Amniotic epithelial cell (primary cell): ENCODE measurements at regions not wholly inside any gene's neighbourhood (a gene's known extent, or its start where the extent isn't known, plus 50 kb on each side); places are given as distances from the start of the nearest gene placed in this dataset.
"Not testable (repeated sequence)": the region's sequence is repeated elsewhere in the genome, so short reads cannot be mapped to it uniquely, and the experiment has no call there.

Source experiments
- DNase-seq: peaks from one replicate; pipeline ENCODE4 v3.0.0-alpha.2; 2010; ENCODE audit warnings: low read depth

DNA sequence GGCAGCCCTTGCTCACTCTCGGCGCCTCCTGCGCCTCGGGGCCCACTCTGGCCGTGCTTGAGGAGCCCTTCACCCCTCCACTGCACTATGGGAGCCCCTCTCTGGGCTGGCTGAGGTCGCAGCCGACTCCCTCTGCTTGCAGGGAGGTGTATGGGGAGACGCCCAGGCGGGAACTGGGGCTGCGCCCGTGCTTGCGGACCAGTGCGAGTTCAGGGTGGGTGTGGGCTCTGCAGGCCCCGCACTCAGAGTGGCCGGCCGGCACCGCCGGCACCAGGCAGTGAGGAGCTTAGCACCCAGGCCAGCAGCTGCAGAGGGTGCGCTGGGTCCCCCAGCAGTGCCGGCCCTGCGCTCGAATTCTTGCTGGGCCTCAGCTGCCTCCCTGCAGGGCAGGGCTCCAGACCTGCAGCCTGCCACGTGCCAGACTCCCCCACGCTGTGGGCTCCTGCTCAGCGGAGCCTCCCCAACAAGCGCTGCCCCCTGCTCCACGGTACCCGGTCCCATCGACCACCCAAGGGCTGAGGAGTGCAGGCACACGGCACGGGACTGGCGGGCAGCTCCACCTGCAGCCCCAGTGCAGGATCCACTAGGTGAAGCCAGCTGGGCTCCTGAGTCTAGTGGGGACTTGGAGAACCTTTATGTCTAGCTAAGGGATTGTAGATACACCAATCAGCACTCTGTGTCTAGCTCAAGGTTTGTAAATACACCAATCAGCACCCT is 54.0 kb upstream of the WWC2 start:
- not testable (repeated sequence) for DNase-seq

DNA sequence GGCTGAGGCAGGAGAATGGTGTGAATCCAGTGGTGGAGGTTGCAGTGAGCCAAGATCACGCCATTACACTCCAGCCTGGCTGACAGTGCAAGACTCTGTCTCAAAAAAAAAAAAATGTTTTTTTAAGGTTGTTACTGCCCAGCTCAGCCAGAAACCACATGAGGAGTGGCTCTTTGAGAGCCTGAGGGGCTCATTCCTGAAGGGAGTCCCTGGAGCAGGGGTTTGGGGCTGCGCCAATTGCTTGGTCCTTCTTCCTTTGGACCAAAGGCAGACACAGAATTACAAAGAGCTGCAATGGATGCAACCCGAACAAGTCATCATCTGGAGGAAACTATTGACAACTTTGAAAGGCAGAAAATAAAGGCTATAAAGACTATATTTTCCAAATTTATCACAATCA is 60.6 kb upstream of the WWC2 start:
- no peak for DNase-seq

DNA sequence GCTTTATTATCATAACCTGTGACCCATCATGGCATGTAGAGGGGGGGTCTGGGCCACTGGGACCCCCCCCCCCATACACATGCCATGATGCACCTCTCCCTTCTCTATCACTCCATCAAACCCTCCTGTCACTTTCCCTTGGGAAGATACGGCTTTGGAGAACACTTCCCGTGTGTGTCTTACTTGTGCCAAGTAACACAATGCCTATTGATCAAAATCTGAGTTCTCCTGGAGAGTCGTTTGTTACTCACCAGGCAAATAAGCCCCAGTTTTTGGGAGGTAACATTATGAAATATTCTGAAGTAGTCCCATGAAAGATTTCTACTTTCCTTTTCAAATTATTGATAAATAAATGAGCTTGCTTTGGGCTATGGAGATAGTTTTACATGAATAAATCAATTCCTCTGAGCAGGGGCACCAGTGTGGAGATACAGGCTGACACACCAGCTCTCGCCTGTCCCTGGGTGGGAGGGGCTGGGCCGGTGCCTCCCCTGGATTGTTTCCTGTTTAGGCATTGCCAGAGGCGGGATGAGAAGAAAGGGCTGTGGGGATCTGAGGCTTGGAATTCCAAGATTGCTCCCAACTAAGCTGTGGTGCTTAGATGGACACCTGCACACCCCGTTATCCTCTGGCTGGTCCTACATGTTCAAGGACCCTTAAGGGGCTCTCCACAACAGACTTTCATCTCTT is 63.2 kb upstream of the WWC2 start:
- DNase-seq: no peak

DNA sequence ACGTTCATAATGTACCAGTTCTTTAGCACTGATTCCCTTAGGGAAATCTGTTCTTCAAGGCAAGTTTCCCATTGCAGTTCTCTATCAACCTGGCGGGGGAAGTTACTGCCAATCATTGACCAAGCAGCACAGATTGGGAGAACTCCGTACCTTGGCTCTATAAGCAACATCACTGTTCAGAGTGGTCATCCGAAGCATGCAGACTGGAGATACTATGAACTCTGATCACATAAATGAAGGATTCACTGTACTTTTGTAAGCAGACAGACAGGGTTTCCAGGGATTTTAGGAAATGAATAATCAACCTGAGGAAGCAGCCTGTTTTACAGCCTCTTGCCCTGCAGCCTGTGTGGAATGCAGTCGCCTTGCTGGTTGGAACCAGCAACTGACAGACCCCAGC is 63.8 kb upstream of the WWC2 start:
- DNase-seq: no peak

DNA sequence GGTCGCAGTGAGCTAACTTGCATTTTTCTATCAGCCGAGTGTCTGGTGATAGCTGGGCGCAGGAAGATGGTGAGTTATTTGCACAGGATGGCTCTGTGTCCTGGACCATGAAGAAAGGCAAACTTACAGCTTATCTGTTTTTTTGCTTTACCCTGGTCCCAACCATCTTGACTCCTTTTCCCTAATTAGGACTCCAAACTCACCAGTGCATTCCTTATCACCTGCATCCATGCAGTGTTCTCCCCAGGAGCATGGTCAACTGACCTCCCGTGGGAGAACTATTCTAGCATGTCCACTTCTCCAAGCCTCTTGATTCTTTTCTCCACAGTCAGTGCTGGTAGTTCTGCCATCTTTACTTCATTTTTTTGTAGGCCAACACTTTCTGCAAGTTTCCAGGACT is 68.2 kb upstream of the WWC2 start:
- no peak for DNase-seq

DNA sequence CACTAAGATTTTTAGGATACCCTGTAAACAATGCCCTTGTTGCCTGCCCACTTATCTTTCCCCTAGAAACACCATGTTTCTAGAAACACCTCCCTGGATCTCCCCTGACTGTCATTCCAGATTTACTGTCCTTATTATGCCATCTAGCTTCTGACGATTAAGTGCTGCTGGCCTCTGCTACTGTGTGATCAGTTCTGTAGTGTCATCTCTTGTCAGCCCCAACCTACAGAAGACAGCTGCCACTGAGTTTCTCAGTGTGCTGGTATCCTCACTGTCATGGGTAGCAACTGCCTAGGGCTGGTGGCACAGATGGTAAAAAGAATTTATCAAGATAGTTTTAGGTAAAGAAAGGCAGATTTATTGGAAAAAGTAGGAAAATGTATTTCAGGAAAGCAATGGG is 68.7 kb upstream of the WWC2 start:
- no peak for DNase-seq

DNA sequence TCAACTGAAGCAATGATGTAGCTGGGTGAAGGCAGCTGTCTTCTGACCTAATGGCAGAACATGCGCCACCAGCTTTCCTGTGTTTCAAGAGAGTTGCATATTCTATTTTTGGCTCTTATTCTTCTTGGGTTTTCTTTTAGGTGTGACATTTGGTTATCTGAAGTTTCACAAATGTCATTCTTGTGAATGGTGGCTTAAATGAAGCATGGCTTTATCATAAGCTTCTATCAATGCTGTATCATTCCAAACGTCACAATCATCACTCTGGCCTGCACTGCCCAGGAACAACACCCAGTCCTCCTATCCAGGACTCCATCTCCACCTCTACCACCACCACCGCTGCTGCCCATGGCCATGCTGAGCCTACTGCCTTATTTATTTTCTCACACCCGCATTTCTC is 69.7 kb upstream of the WWC2 start:
- no peak for DNase-seq

DNA sequence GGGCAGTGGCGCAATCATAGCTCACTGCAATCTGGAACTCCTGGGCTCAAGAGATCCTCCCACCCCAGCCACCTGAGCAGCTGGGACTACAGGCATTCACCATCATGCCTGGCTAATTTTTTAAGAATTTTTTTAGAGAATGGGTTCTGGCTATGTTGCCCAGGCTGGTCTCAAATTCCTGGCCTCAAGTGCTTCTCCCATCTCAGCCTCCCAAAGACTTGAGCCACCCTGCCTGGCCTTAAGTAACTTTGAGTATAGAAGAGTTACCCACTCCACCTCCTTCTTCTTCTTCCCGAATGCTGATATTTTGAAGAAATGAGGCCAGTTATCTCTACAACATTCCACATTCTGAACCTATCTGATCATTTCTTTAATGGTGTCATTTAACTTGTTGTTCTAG is 72.4 kb upstream of the WWC2 start:
- DNase-seq: no peak

DNA sequence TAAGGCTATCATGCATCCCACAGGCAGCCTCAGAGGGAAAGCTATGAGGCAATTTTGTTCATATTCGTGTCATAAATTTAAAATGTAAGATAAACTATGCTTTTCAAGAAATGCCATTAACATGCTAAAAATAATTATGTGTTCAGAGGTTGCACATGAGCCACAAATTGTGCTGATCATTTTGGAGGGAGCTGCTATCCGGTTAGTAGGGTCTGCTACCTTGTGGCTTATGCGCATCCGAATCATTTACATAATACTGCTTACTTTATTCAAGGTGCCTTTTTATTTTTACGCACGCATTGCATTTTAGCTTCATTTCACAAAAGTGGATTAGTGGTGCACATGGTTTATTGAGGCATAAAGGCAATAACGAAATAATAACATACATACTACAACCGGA is 76.4 kb upstream of the WWC2 start:
- DNase-seq: no peak

DNA sequence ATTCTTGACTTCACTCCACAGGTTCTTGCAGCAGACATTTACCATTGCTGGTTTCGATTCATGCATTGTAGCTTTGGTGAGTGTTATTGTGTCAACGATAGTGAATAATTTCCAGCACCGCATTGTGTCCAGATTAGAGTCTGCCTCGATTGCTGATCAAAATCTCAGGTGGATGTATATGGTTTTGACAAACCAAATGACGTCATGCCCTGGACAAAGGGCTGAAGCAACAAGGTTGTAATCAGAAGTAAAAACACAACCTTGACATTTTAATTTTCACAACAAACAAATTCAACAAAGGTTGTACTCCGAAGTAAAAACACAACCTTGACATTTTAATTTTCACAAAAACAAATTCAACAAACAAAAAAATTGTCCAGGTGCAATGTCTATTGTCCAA is 81.1 kb upstream of the WWC2 start:
- DNase-seq: no peak

DNA sequence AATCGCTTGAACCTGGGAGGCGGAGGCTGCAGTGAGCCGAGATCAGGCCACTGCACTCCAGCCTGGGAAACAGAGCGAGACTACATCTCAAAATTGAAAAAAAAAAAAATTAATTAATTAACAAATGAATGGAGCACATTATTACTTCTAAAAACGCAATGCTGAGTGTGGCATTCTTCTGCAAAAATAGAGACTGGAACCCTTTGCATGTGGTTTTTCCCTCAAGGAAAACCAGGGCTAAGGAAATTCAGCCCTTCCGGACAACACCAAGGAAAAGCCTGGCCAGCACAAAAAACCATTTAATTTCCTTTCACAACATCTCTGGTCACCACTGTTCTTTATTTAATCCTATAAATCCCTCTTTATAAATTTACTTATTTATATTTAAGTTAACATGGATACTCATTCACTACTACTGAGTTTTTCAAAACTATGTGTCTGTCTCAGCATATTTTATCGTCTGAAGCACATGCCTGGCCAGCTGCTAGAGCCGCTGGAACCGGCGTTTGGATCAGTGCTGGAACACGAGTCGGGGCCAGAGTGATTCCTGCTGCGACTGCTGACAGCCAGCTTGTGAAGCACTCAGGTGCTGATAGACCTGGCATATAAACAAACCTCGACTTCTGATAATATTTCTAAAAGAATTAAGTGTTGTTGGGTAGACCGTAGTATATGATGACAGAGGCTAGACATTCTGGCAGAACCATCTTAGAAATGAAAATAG is 84.5 kb upstream of the WWC2 start:
- no peak for DNase-seq

DNA sequence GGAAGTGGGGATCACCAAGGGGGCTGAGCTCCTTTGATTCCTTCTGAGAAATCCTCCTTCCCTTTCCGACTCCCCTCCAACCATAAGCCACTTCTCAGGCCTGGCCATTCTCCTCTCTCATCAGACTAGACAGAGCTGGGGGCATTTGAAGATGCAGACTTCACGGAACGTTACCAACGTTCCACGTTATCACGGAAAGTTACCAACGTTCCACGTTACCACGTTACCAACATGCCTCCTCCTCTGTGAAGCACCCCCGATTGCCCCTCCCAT is 85.4 kb upstream of the WWC2 start:
- DNase-seq: no peak

DNA sequence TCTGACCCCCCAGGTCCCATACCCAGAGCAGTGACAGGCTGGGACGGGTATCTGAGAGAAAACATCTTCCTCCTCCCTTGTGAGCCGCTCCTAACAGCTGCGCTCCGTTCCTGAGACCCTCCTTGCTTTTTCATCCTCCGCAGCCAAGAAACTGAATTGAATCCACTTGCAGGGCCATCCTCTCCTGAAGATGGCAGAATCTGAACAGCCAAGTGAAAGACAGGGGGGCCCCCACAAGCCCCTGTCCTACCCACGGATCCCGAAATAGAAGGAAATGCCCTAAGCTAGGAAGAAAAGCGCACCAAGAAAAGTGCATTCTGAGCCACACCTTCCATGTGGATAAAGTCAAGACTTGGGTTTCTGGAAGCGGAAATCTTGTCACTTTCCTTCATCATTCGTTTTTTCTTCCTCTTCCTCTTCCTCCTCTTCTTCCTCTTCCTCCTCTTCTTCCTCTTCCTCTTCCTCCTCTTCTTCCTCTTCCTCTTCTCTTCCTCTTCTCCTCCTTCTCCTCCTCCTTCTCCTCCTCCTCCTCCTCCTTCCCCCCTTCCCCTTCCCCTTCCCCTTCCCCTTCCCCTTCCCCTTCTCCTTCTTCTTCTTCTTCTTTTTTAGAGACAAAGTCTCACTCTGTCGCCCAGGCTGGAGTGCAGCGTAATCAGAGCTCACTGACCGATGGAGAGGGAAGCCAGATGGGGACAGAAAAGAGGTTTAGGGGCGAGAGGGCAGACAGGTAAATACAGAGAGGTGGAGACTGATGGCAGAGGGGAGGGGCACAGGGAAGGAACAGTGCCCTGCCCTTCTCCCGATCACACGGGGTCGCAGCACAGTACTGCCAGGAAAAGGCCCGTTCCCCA is 86.0 kb upstream of the WWC2 start:
- DNase-seq: no peak

DNA sequence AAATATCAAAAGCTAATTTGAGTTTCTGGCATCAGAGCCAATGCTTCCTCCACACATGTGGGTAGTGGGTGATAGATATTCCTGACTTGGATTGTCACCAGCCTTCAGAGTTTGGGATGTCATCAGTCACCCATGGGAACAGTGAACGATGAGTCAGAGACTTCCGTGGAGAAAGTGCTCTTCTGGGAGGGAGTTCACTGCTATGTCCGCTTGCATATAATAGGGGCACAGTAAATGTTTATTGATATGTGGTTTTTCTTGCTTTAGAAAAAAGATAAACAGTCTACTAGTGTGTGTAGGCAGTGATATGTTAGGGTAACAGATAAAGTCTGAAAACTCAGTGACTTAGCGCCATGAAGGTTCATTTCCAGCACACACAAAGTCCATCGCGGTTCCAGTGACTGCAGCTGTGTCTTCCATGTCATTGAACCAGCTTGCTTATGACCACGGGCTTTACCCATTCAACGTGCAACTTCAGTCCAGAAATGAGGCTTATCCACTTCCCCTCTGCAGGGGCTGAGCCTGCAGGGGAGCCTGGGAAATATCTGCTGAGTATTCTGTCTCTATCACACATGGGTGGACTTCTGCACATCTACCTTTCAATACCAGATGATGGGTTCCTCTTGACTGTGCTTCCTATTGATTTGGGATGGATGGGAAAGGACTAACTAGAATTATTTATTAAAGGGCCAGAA is 87.7 kb upstream of the WWC2 start:
- no peak for DNase-seq

DNA sequence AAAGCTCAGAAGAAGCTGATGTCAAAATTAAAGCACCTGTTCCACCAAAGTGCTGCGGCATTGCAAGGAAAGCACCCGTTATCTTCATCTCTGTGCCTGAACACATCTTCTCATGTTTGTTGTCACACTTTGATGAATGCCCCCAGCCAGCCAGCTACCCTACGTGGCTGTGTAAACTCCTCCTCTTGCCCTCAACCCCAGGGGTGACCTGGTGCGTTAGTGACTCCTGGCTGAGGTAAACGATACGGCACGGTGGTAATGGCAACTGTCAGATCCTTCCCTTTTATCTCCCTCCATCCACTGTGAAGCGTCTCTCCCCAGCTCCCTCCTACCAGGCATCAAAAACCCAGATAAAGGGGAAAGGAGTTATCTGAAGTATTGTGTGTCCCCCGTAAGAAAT is 90.6 kb upstream of the WWC2 start:
- no peak for DNase-seq

DNA sequence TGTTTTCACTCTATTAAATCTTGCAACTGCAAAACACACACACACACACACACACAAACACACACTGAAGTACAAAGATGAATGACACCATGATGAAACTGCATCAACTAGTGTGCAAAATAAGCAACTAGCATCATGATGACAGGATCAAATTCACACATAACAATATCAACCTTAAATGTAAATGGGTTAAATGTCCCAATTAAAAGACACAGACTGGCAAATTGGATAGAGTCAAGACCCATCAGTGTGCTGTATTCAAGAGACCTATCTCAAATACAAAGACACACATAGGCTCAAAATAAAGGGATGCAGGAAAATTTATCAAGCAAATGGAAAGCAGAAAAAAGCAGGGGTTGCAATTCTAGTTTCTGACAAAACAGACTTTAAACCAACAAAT is 87.2 kb upstream of the DCTD start:
- not testable (repeated sequence) for DNase-seq

DNA sequence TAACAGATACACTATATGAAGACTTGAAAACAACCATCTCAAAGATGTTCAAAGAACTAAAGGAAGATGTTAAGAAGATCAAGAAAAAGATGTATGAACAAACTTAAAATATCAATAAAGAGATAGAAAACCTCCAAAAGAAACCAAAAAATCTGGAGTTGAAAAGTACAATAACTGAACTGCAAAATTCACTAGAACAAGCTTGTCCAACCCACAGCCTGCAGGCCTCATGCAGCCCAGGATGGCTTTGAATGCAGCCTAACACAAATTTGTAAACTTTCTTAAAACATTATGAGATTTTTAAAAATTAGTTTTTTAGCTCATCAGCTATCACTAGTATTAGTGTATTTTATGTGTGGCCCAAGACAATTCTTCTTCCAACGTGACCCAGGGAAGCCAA is 77.0 kb upstream of the DCTD start:
- DNase-seq: no peak

DNA sequence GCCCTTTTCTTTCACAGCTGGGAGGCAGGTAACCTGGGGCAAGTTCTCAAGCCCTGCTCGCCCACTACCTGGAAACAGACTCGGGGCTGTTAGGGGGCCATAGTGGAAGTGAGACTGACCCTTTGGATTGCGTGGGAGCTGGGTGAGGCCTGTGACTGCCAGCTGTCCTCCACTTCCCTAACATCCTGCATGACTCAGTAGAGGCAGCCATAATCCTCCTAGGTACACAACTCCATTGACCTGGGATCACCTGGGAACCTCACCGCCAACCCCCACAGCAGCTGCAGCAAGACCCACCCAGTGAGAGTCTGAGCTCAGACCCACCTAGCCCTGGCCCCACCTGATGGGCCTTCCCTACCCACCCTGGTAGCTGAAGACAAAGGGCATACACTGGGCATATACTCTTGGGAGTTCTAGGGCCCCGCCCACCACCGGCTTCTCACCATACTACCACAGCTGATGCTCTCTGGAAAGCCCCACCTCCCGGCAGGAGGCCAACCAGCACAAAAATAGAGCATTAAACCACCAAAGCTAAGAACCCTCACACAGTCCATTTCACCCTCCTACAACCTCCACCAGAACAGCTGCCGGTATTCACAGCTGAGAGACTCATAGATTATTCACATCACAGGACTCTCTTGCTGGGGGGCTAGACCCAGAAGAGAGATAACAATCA is 61.1 kb upstream of the DCTD start:
- peak; percentile 12 for DNase-seq

DNA sequence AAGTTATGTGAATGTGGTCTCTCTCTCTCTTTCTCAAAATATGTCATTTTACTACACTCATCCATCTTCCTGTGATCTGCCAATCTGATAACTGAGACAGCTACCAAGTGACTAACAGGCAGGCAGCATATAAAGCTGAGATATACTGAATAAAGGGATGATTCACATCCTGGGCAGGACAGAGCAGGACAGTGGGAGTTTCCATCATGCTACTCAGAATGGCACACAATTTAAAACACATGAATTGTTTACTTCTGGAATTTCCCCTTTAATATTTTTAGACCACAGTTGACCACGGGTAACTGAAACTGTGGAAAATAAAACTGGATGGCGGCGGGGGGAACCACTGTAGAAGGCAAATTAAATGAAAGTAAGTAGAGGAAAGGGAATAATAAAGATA is 58.6 kb upstream of the DCTD start:
- DNase-seq: peak; percentile 82

DNA sequence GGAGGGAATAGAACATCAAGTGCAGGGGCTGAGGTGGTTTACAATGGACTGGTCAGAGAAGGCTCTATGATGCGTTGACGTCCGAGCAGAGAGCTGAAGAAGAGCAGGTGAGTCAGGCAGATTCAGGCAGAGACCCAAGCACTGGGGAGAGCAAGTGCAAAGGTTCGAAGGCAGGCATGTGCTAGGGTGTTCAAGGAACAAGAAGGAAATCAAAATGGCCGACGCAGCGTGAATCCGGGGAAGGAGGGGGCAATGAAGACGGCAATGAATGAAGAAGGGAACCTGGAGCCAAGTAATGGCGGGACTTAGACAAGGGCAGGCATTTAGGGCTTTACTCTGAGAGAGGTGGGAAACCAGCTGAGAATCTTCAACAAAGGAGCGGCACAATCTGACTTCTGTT is 56.8 kb upstream of the DCTD start:
- no peak for DNase-seq

DNA sequence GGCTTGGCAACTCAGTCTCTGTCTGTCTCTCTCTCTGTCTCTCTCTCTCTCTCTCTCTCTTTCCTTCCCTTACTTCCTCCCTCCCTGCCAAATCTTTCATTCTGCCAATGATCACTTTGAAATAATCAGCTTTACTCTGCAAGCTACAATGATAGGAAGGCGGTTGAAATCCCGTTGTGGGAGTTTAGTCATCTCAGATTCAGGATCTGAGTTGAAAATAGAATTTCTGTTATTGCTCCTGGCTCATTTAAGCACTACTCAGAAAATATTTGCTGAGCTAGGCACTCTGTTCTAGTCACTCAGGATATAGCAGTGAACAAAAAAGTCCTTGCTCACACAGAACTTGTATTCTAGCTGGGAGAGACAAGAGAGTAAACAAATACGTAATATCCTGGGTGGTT is 56.3 kb upstream of the DCTD start:
- DNase-seq: no peak

DNA sequence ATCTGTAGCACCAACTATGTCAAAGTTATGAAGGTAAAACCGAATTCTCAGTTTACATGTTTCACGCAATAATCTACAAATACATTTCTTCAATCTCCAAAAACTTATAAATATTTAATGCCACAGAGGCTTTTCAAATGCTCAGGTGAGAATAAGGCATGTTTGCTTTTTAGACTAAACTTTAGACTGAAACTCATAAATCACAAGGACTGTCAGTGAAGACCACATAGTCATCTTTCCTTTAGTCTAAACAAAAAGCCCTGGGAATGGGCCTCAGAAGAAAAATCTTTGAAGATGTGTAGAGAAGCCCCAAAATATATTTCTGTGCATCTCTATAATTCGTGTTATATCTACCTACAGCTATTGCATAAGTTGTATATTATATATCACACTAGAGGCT is 54.5 kb upstream of the DCTD start:
- no peak for DNase-seq
